GM18861 (cell line): ENCODE measurements at regions not wholly inside any gene's neighbourhood (a gene's known extent, or its start where the extent isn't known, plus 50 kb on each side); places are given as distances from the start of the nearest gene placed in this dataset.

ENCODE experiments used
- ATAC-seq: cut with Tn5 transposase; IDR thresholded peaks from one replicate; pipeline ENCODE4 v1.9.1; 2021; ENCODE audit not compliant: unreplicated experiment

DNA sequence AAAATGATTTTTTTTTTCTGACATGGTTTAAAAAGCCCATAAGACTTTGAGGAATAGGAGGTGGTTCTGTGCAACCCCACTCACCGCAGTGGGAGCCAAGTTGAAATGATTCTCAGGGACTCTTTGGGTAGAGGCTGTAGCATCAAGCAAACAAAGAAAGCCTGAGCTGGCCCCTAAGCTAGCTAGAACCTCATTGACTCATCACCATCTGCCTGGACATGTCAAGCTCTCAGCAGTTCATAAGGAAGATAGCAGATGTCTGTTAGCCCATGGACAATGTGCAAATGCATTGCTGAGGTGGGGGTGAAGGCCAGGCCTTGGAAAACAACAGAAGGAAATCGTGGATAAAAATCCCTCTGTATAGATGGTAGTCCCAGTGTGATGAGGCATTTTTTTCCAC is 234.8 kb downstream of the NR2F2 start:
- ATAC-seq, result no peak

DNA sequence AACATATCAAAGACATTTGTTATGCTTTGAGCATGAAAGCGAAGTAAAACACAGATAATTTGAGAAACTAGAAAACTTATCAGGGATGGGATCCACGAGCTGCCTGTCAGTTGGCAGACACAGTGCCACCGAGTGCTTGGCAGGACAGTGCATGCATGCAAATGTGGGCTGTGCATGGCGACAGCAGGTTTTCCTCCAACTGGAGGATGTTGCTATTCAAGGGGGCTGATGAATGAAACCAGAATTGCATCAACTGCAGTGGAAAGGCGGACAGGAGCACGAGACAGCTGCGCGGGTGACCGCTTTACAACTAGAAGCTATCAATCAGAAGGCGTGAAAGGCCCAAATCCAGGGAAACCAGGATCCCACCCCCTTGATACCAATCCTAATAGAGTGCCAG is 244.3 kb downstream of the NR2F2 start:
- no peak for ATAC-seq

DNA sequence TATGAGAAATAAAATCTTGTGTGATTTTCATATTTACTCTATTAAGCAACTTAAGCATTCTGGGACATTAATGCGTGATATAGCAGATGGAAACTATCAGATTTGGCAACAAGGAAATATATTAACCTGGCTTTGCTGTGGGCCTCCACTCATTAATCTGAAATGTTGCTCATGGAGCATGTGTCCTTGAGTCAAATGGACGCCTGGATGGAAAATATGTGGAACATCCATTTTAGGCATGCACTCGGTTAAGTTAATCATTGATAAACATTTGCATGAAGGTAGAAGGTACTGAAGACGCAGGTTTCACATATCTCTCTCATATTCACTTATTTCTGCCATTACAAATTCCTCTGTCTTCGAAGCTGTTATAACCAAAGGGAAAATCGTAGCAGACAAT is 246.1 kb downstream of the NR2F2 start:
- no peak for ATAC-seq

DNA sequence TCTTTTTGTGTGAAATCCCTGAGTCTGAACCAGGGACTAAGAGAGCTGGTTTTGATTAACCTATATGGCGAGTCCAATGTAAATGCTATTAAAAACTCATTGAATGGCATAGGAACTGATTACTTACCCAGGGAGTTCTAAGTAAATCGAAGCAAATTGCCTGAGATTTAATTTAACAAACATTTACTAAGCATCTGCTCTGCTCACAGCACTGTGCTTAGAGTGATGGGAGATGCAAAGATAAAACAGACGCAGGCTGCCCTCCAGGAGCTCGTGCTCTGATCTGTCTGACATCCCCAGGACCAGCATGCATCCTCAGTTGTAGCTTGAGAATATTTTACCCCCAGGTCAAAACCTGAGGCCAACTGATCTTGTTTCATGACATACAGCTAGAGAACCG is 247.9 kb downstream of the NR2F2 start:
- no peak for ATAC-seq

DNA sequence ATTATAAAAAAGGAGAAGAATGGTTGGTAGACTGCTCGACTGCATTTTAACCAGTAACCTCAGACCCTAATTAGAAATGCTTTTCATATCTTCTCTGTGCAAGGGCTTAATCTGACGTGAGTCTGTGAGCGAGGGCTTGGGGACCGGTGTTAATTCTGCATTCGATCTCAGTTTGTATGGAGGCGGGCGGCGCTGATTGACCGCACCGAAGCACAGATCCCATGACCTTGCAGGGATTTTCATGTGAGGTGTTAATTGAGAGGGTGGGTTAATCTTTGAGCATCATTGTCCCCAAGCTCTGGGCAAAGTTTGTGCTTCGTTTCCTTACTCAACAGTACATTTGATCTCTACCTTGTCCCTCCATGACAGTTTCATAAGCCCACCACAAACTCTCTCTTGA is 250.9 kb downstream of the NR2F2 start:
- no peak for ATAC-seq

DNA sequence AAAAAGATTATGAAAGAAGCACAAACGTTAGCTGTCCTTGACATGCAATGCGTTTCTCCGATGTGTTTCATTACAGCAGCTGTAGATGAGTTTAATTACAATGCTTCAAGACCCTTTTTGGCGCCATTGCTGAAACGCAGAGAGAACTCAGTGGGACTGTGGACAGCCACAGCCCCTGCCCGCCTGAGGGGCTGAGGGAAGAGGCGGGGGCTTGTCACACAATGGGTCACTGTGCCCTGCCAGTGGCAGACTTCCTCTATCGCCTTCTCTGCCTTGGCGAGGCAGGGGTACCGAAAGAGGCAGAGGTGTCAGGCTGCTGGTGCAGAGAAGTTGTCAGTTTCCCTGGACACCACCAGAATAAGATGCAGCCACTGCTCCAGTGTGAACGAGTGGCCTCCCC is 252.0 kb downstream of the NR2F2 start:
- no peak for ATAC-seq

DNA sequence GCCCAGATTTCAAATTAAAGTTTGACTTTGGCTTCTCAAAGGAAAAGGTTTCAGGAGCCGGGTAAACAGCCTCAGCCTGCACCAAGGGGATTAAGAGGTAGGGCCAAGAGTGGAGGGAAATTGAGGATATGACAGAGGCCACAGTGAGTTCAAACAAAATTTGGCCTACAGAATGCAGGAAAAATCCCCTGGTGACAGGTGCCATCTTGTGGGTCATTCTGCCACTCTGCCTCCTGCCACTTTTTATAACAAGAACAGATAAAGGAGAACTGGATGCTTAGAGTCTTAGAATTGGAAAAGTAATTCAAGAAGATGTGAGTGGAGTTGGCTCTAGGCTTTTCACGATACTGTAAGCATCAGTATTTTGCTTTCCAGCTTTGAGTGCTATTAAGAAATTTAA is 253.2 kb downstream of the NR2F2 start:
- ATAC-seq, result no peak

DNA sequence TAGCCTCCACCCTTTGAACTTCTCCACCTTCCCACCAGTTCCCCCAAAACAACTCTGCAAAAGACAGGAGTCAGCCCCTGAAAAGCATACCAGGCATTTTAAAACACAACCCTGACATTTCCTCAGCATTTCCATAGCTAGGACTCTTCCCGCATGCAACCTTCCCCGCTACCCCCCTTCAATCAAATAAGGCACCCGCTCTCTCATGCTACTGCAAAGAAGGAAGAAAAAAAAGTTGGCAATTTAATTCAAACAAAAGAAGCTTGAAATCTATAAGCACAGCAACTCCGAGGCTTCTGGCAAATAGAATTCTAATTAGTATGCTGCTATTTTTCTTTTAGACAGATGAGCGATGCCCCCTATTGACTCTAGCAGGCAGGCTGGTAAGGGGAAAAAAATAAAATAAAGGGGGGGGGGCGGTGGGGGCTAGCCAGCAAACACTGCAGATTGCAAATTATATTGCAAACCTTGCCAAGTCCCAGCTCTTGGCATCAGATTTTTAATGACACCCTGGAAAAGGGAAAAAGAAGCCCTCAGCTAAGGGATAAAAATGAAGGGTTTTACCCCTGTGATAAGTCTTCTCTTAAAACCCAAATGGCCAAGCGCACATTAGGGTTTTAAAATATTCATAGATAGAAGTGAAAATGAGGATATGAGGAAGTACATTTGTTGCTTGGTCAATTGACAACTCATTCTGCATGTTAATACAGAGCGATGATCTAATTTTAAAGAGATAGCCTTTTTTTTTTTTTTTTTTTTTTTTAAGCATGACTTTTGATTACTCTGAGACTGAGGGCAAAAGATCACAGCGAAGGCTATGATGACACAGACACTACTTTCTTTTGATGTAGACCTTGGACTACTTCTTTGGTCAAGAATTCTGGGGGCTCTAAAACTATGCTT is 255.2 kb downstream of the NR2F2 start:
- no peak for ATAC-seq

DNA sequence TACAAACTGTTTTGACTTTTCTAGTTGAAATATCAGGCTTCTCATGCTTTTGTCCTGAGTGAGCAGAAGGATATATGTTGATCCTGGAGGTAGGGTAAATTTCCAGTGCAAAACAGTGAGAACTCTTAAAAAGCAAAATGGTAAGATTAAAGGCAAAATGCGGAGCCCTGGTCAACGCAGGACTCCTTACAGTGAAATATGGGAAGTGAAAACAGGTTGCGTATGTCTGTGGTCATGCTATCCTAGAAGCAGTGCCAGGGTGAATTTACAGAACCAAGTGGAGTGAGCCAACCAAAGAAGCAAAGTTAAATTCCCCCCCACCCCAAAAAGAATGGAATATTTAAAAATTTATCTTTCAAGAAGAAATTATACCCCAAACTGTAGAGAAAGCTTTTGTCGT is 256.4 kb downstream of the NR2F2 start:
- no peak for ATAC-seq

DNA sequence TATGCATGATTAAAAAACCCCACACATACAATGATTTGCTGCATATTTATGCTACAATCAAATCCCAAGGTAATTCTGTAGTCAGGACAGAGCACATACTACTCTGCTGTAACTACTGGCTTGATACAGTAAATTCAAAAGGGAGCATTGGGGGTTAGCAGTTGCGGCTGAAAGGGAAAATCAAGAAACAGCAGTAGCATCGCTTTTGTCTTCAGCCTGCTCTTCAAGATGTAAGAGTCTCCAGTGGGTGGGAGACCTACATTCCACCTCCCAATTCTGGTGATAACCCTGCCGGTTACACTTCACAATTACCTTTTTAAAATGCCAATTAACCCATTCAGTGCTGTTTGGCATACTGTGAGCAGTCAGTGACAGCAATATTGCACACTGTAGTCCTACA is 259.4 kb downstream of the NR2F2 start:
- ATAC-seq, result no peak

DNA sequence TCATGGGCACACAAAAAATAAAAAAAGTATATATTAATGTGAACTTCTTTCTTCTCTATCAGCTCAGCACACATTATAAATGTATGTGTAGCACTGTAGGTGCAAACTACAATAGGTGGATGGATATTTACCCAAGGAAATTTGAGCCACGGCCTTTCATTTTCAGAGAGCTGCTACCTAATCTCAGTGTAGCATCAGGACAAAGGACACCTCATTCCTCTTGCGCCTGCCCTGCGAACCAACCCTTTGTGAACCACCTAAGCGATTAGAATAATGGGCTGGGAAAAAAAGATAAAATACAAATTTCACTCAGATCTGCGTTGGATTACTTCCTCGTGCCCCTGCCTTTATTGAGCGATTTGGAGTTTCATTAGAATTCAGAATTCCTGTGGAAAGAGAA is 263.2 kb downstream of the NR2F2 start:
- ATAC-seq, result no peak

DNA sequence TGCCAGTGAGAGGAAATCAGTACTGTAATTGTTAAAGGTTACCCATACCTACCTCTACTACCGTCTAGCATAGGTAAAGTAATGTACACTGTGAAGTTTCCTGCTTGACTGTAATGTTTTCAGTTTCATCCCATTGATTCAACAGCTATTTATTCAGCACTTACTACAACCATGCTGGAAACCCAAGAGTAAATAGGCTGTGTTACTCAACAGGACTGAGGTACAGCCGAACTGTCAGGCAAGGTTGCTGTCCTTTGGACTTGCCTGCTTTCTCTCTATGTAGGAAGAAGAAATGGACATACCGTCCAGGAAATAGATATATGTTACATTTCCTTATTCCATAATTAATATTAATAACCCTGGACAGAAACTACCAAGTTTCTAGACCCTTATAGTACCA is 265.5 kb downstream of the NR2F2 start:
- no peak for ATAC-seq

DNA sequence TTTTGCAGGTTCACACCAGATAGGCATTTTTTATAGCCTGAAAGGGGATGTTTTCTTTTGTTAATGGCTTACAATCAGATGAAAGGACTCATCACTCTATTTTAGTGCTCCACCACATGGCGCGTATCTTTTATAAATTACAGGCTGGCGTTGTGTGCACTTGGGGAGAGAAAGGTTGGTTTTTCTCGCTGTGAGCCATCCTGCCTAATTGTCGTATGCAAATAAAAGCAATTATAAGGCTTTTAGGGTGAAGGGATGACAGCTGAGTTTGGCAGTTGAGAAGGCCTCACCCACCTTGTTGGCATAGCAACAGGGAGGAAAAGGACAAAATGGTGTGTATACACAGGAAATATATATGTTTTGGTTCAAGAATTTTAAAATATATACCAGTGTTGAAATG is 268.0 kb downstream of the NR2F2 start:
- no peak for ATAC-seq

DNA sequence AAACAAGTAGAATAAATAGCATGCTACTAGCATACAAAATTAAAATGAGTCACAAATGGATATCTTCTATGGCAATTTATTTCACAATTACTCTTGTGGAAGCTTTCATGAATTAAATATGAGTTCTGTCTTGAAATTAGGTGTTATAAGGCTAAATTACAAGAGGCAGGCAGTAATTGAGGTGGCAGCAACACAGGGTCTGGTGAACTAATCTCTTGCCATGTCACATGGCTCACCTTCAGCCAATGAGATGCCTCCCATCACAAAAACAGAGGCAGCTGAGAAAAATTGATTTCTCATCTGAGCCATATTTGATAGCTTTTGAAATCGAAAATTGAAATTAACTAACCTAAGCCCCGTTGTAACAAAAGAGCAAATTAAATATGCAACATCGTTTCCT is 268.8 kb downstream of the NR2F2 start:
- no peak for ATAC-seq

DNA sequence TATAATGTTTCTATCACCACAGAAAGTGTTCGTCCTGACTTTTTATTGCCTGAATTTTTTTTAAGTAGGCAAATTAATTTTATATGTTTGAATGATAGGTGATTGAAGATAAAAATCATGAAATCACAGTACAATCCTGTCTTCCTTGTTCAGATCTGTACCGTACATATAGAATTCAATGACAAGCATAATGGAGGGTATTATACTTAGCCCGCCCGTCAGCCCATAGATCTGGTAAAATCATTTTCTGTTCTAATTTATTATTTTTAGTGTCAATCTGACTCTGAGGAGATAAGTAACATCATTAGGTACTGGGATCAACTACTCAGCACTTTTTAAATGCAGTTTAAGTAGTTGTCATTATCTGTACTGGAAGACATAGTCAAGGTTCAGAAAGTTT is 269.9 kb downstream of the NR2F2 start:
- no peak for ATAC-seq

DNA sequence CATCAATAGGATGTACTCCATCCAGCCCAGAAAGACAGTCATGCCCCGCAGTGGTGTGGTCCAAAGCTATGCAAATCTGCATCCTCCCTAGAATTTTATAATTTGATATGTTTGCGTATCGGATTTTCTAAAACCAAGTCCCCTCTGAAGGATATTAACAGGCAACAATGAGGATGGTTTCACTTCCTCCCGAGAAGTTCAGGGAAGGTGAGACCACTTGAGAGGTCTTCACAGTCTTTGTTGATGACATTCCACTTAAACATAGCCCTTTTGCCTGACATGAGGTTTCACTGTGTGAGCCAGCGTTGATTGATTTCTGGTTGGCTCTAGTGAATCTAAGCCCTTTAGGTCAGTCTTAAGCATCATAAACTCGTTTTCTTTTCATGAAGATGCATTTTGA is 276.1 kb downstream of the NR2F2 start:
- ATAC-seq, result no peak

DNA sequence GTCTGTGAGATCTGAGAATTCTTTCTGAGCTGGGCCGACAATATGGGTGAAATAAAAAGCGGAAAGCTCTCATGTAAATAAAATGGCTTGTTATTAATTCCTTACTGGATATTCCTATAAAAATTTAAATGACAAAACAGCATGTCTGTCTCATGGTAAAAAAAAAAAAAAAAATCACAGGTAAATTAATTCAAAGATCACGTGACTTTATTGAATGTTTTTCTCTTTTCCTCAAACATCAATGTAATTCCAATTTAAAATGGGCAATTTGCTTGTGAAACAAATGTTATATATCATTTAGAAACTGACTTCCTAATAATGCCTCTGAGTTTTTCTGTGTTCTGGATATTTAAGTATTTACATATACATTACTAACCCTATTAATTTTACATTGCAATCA is 280.3 kb downstream of the NR2F2 start:
- no peak for ATAC-seq

DNA sequence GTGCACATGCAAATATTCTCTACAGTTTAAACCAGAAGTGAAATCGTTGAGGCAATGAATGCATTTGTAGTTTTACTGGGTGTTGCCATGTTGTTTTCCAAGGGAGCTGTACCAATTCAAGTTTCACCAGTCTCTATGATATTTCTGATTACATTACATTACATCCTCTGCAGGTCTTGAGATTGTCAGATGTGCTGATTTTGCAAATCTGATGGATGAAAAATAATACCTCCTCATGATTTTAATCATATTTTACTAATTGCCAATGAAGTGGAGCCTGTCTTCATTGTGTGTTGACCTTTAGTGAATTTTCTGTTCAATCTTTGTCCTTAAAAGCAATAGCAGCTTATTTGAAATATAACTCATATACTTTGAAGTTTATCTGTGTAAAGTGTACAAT is 282.4 kb downstream of the NR2F2 start:
- ATAC-seq, result no peak

DNA sequence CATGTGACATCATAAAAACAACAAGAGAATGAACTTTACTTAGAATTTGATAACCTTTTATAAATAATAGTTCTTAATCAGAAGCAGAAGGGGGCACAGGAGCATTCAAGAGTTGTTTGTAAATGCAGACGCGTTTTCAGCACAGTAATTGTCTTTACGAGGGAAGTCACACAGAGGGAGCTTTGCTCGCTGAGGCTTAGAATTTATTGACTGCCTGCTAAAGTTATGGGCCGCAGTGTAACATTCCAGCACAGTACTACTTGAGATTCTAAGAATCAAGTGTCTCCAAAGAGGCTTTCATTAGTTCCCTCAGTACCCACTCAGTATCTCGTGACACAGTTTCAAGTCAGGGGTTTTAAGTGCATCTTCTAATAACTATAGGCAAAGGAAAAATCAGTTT is 288.7 kb downstream of the NR2F2 start:
- ATAC-seq, result no peak

DNA sequence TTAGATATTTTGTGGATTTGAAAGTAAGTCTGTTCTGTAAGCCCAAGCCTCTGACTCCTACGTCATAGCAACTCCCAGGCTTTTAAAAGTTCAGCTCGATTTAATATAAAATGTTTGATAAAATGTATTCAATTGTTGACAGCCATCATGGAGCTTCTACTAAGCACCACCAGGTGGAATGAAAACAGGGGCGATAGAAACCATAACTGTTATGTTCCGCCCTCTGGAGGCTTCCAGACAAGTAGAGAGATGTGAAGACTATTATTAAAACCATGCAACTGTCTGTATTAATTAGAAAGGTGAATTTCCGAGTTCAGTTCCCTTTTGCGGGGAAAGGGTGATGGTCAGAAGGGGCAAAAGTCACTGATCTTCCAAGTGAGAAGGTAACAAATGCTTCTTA is 292.2 kb downstream of the NR2F2 start:
- no peak for ATAC-seq

DNA sequence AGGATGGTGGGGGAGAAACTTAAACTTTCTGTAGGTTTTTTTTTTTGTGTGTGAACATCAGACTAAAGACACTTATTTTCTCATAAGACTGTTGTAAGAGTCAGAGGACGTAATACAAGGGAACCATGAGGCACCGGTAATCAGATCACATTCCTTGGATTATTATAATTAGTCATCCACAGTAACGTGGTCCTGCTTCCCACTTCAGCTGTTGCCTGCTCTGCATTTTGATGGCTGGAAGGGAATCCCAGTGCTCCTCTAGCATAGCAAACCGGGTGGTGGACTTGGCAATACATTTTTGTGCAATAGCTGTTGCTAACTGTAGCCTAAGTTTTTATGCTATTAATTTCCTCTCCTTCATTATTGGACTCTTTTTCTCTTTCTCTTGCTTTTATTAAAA is 294.8 kb downstream of the NR2F2 start:
- ATAC-seq, result no peak

DNA sequence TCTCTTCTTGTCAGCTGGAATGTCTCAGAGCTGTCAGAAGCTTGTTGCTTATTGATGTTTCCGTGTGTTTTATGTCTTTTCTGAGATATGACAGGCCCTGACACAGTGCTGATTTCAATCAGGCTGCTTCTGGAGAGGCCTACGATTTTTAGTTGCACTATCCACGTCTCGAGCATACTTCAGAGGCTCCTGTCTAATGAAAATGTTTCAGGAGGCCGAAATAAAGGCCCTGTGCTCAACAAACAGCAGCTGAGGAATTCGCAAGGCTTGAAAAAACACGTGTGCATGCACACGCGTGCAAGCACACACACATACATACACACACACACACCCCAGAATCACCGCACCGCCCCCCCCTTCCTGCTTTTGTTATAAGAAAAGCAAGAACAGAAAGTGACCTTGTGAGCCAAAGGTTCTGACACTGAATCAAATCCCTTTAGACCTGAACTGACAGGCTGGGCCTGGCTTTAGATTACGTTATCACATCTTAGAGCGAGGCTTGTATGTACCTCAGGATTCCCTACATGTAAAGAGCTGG is 296.6 kb downstream of the NR2F2 start:
- no peak for ATAC-seq

DNA sequence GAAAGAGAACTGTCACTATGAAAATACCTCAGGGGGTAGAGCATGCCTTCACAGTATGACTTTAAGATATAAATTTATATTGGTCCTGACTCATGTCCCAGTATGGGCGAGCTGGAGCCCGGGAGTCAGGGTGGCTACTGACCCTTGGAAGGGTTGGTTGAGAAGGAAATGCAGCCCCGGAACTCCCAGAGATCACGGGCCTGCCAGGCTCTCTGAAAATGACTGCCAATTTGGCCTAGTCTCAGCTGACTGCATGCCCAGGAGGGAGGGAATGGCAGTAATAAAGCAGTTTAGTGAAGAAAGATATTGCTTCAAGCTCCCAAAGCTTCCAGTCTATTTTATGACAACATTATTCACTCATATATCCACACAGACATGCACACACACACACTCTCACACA is 299.0 kb downstream of the NR2F2 start:
- ATAC-seq, result no peak
